HG02642 (cell line): ENCODE measurements at regions not wholly inside any gene's neighbourhood (a gene's known extent, or its start where the extent isn't known, plus 50 kb on each side); places are given as distances from the start of the nearest gene placed in this dataset.

ENCODE experiments used
- ATAC-seq: cut with Tn5 transposase; IDR thresholded peaks from one replicate; pipeline ENCODE4 v1.9.1; 2021; ENCODE audit warnings: mild to moderate bottlenecking; ENCODE audit not compliant: unreplicated experiment, poor library complexity

DNA sequence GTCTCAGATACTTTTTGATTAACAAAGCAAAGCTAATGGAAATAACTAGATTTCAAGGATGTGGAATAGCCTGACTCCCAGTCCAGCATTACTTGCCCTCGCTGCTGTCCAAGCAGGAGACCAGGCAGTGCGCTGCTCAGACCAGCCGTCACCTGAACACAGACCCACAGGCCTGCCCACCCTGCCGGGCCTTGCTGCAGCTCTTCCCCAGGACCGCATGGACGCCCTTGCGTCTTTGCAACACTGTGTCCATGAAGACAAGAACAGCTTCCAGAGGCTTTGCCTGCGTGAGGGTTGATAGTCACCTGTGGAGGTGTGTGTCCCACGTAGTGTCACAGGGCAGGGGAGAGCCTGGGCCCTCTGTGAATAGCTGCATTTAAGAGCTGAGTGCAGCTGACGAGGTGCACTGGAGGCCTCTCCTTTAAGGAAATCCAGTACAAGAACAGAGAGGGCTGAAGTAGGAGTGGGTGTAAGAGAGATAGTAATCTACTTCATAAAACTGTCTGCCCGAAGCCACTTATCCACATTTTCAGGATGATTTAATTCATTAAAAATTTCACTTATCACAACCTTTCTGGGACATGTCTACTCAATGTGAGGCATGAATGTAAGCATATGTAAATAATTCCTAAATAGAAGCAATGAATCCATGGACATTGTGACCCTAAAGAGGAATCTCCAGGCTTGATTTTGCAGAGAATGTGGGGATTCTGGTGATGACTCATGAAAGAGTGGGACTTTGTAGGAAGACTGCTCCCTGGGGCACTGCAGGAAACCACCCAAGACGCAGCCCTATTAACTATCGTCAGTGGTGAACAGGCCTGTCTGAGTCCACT lies 176.2 kb upstream of the RAB4A start:
- ATAC-seq, result no peak

DNA sequence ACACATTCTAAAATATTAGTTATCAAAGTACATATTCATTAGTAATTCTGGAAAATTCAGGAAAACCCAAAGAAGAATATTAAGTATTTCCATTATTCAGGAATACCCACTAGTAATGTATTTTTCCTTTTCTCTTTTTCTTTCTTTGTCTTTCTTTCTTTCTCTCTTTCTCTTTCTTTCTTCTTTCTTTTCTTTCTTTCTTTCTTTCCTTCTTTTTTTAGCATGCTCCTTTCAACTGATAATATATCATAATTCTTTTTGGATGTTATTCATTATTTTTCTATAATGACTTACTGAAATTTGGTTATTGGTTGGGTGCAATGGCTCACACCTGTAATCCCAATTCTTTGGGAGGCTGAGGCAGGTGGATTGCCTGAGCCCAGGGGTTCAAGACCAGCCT lies 175.6 kb upstream of the RAB4A start:
- ATAC-seq, result no peak

DNA sequence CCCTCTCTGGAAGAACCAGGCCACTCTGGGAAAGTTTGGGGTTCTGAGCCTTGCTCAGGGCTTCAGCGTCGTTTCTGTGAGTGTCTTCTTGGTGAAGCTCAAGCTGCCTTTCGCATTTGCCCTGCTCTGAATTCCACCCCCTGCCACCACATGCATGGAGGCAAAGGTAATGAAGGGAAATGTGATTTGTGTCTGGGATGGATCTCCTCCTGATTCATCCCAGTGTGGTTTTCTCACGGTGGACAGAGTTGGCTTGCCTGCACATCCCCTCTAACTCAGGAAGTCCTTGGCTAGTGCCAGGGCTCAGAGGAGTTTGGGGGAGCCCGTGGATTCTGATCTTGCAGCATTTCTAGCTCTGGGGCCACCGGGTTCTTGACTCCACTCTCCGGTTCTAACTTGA lies 173.6 kb upstream of the RAB4A start:
- no peak for ATAC-seq

DNA sequence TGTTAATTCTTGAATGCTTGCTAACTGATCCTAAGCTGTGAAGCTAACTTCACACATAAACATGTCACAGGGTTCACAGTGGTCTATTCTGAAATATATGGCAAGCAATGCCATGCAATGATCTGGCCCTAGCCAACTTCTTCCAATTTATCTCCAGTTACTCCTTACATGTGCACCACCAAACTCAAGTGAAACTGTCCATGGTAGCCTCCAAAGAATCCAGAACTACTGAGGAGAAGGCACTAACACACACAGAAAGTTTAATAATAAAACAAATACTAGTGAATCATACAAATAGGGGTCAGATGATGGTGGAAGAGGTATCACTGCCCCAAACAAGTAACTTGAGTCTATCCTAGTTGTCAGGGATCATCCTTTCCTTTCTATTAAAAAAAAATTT lies 172.6 kb upstream of the RAB4A start:
- no peak for ATAC-seq

DNA sequence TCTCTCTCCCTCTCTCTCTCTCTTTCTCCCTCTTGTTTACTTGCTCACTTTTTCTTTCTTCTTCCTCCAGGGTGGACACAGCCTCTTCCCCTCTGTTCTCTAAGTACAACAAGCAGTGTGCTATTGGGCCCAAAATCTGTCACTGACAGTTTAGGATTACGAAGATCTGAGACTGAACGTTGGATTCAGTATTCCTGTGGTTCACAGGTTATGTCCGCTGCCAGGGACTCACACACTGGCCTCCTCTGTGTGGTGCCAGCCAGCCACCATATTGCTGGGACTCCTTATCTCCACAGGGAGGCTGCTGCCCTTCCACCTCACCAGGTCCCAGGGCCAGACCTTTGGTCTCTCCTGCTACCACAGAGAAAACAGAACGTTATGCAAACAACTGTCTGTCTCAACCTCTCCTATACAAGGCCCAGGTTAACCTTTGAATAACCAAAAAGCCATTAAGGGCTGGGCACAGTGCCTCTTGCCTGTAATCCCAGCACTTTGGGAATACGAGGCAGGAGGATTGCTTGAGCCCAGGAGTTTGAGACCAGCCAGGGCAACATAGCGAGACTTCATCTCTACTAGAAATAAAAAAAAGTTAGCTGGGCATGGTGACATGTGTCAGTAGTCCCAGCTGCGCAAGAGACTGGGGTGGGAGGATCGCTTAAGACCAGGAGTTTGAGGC lies 171.9 kb upstream of the RAB4A start:
- ATAC-seq, result no peak

DNA sequence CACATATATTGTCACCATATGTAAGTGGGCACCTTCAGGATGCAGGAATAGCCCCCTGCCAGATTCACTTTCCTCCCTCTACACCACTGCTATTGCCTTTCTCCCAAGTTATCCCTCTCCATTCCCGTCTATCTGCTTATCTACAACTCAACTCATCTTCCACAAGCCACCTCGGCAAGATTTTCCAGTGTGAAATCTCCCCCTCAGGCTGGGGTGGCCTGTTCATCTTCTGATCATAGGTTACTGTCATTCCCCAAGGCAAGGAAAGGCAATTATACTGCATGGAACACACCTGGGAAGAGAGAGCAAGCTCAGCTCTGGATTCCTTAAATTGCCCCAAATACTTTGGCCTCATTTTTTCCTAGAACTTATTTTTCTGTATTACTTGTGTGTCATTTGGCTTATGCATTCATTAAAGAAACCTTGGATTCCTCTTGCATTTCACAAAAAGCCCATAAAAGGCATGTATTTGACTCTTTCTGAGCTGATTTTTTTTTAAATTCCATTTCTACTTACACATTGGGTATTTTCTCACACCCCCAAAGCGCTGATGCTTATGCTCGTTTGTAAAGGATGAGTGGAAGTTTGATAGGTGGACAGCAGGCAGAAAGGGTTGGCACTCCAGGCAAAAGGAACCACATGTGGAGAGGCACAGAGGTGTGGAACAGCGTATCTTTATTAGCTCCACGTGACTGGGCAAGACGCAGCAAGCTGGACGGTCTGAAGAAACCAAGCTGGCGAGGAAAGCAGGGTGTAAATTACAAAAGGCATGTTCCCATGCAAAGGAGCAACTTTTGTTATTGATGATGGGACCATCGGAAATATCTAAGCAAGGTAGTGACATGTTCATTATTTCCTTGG lies 169.7 kb upstream of the RAB4A start:
- ATAC-seq, result no peak

DNA sequence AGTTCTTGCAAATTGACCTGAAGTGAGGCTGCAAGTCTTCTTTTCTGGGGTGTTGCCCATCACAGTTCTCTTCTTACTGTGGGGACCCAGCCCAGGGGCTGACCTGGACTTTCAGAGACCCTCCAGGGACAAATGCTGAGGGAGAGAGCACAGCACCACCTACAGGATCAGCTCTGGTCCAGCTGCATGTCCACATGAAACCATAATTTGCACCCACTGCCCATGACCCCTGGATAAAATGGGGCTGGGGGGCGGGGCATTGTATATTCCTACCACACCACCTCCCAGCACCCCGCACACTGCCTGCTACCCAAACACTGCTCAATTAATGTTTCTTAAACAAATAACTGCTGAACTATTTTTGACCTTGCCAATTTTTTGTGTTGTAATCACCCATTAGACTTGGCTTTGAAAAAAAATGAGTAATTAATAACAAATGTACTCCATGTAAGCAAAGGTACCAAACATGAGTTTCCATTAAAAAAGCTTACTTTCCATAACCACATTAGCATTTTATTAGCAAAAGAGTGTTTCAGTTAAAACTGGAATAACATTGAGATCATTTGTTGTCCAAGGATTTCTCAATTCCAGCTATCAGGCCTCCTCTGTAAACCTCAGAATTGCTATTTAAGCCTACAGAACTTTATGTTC lies 168.0 kb upstream of the RAB4A start:
- no peak for ATAC-seq

DNA sequence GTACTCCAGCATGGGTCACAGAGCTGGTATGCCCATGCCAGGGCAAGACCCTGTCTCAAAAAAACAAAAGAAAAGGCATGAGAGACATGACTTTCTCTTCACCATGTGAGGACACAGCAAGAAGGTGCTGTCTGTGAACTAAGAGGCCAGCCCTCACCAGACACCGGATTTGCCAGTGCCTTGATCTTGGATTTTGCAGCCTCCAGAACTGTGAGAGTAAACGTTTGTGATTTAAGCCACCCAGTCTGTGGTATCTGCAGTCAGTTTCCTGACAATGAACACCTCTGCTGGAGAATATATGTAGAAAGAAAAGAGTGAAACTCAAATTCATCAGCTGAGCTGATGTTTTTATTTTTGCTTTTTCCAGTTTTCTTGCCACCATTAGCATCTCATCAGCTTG lies 166.3 kb upstream of the RAB4A start:
- ATAC-seq, result no peak

DNA sequence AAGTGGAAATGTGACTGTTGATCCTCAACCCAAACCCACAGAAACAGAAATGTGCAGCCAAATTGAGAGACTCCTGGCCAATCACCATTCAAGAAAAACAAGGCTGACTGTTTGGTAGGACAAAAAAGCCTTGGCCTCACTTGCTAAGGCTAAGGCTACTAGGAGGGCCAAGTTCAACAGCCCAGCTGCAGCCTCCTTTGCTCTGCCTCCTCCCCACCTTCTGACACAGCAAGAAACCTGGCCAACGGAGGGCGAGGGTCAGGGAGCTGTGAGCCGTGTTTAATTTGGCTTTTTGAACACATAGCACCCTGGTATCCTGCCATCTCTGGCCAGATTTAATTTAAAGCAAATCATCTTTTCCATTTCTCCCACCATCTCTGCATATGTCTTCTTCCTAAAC lies 165.8 kb upstream of the RAB4A start:
- ATAC-seq, result no peak

DNA sequence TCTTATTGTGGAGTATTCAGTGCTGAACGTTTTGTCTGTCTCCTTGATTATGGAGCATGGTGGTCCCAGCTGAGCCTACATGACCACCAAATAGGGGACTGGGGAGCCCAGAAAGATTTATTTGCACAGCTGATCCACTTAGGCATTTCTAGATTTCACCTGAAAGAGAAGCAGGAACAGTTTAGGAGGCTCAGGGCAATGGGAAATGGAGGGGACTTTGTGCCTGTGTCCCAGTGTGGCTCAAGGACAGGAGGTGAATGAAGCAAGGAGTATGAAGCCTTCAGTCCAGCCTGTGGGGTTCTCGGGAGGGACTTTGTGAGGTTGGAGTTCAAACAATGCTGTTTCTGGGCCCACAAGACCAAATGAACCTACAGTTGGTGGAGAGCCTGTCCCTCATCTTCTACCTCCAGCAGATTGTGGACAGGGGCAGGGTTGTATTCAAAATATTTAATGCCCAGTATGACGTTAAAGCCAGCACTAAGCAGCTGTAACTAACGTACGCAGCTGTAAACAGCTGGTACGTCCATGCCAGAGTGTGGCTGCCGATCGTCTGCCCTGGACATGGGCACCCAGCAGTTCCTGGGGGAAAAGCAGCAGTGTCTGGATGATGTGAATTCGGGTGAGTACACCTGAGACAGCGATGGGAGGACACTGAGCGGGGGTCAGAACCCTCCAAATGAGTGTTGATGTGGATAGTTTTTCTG lies 164.9 kb upstream of the RAB4A start:
- ATAC-seq, result no peak

DNA sequence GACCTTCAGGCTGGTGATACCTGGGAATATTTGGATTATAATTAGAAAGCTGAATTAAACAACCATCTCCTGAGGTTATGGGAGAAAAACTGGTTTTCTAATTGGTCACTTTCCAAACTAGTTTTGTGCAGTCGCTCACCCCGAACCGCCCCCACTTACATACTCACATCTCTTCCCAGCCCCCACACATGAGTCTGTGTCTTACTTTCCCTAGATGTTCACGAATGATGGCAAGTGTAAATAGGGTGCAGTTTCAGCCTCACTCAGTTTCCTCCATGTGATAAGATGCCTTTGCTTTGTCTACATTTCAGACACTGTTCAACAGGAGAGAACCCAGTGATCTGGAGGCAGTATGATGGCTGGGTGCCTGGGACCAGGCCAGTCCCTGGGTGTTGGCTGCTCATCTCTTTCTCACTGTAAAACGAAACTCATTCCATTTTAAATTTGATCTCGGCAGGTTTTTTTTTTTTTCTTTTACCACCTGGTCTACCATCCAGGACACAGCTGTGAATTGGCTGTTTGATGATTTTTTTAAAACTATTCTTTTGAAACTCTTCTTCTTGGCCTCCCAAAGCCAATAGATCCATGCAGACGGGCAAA lies 164.3 kb upstream of the RAB4A start:
- no peak for ATAC-seq

DNA sequence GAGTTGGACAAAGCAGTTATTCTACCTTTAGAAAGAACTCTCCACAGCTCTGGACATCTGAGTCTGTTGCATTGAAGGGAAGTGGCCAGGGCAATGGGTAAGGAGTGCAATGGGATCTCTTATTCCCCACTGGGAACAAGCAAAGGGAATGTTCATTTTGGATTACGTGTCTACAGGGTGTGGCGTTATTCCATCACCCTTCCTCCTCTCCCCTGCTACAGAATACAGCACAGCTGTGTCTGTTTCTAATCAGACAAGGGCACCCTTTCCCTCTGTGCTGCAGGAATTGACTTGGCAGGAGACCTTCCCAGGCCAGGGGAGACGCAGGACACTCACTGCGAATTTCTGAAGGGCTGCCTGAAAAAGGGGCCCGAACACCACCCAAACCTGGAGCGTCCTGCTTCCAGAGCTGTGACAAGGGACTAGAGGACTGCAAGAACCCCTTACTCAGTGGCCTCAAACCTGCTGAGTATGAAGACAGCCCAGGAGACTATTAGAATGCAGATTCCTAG lies 163.6 kb upstream of the RAB4A start:
- no peak for ATAC-seq

DNA sequence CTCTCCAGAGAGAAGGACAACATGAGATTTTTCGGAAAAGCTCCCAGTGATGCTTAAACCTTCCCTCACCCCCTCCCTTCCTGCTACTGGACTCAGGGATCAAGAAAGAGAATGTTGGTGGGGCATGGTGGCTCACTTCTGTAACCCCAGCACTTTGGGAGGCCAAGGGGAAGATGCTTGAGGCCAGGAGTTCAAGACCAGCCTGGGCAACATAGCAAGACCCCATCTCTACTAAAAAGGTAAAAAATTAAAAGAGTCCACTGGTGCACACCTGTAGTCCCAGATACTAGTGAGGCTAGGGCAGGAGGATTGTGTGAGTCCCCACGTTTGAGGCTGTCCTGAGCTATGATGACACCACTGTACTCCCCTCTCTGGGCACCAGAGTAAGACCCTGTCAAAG lies 162.9 kb upstream of the RAB4A start:
- ATAC-seq, result no peak

DNA sequence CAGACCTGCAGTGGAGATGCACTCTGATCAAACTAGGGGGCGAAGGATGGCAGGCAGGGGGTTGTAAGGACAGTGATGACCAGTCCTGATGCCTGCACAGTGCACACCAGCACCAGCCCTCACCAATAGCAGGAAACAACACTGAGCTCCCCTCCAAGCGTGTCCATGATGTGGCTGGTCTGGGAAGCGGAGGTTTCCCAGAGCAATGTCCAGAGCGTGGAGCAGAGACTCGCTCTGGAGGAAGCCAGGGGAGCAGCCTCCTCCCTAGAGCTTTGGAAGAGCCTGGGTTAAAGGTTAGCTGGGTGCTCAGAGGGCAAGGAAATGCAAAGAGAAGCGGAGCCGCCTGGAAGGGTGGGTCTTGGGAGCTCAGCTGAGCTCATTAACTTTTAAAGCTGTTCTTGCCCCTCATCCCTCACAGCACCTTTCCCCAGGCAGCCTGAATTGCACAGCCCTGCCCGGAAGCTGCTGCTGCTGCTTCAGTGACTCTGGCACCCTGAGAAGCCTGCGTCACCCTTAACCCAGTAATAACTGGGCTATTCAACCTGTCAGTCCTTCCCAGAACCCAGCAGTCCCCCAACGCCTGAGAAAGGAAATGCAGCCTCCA lies 162.2 kb upstream of the RAB4A start:
- no peak for ATAC-seq

DNA sequence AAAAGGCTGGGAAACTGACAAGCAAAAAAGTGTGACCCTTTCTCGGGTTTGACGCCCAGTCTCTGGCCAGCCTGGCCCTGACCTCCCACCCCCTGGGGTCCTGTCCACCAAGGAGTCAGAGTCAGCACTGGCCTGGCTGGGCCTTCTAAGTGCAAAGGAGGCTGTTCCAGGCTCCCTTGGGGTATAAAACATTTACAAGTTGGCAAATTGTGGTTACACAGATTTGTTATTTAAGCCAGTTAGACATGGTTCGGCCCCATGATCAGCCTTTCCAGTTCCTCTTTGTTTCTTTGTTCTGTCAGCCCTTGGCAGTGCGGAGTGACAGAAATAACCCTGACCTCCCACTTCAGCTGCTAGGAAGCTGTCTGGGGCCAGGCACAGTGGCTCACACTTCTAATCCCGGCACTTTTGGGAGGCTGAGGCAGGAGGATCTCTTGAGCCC lies 161.6 kb upstream of the RAB4A start:
- ATAC-seq, result no peak

DNA sequence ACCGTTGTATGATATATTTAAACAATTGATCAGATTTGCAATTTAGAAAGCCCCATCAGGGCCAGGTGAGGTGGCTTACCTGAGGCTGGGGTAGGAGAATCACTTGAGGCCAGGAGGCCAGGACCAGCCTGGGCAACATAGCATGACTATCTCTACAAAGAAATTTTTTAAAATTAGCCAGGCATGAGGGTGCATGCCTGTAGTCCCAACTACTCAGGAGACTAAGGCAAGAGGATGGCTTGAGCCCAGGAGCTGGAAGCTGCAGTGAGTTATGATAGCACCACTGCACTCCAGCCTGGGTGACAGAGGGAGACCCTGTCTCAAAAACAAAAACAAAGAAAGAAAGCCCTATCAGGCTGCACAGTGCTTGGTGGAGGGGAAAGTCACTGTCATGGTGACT lies 159.9 kb upstream of the RAB4A start:
- no peak for ATAC-seq

DNA sequence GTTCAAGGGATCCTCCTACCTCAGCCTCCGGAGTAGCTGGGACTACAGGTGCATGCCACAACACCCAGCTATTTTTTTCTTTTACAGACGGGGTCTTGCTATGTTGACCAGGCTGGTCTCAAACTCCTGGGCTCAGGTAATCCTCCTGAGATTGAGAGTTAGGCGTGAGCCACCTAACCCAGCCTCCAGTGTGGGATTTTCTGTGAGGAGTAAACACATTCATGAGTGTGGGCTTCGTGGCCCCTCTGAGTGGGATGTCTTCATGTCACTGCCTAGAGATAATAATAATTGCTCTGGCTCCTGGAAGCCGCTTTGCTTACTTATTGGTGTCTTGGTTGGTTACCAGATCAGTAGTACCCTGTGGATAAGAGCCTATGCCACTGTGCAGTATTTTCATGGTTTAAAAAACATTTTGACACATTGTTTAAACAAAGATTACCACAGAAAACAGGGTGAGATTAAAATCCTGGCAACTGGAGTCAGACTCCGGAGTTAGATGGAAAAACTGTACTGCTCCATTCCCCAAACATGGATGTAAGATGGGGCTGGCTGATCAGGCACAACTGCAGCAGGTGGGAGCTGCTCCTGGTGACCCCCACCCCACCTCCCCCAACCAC lies 159.1 kb upstream of the RAB4A start:
- ATAC-seq, result no peak

DNA sequence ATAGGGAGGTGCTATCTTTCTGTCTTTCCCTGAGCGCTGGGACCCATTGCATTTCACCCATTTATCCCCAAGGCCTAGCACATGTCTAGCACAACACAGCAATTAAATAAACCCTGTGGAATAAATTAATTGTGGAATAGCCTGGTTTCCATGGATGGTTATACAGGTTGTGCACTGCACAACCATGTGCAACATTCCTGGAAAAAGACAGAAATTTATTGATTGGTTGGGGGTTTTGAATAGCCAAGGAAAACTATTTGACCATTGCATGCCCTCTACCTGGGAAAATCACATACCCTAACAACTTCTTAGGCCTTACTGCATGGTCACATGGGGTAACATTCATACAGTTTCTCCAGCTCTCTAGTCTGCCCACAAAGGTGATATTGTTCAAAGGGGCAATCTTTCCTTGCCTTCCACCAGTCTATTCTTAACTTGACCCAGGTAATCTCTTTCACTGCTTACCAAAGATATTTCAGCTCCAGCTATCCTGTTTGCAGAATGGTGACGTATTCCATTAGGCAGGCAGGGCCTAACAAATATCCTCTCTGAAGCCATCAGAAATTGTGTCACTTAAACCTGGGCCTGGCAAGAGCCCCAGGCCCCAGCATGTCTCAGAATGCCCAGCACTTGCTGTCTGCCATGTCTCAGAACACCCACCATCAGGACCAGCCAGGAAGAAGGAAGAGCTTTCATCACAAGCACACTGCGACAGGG lies 157.9 kb upstream of the RAB4A start:
- no peak for ATAC-seq
